IPS DF 19.7 (cell line): ENCODE measurements at regions not wholly inside any gene's neighbourhood (a gene's known extent, or its start where the extent isn't known, plus 50 kb on each side); places are given as distances from the start of the nearest gene placed in this dataset.
"Not testable (repeated sequence)": the region's sequence is repeated elsewhere in the genome, so short reads cannot be mapped to it uniquely, and the experiment has no call there.

Experiments used
- DNase-seq: peaks from one replicate; pipeline ENCODE4 v3.0.0-alpha.2; 2013; ENCODE audit warnings: low read depth, low spot score

- DNase-seq, result no peak
These were observed 83.2 kb upstream of the MAP3K1 start for GRCh38 chr5:56732121-56732520.

GRCh38 chr5:56731473-56731872, 83.9 kb upstream of the MAP3K1 start:
- not testable (repeated sequence) for DNase-seq

GRCh38 chr5:56729488-56729887, 85.9 kb upstream of the MAP3K1 start:
- no peak for DNase-seq

- no peak for DNase-seq
These were observed 89.5 kb upstream of the MAP3K1 start for GRCh38 chr5:56725711-56726411.

GRCh38 chr5:56724857-56725256, 90.5 kb upstream of the MAP3K1 start:
- not testable (repeated sequence) for DNase-seq

GRCh38 chr5:56722317-56722716, 93.0 kb upstream of the MAP3K1 start:
- no peak for DNase-seq

GRCh38 chr5:56717253-56717987, 97.9 kb upstream of the MAP3K1 start:
- DNase-seq, result no peak

- DNase-seq, result no peak
These were observed 99.4 kb upstream of the MAP3K1 start for GRCh38 chr5:56715986-56716385.

- DNase-seq, result no peak
These were observed 102.3 kb upstream of the MAP3K1 start for GRCh38 chr5:56712895-56713591.

GRCh38 chr5:56710826-56711590, 104.3 kb upstream of the MAP3K1 start:
- DNase-seq, result no peak

- DNase-seq, result no peak
These were observed 108.8 kb upstream of the MAP3K1 start for GRCh38 chr5:56706504-56706903.

- DNase-seq, result no peak
These were observed 110.1 kb upstream of the MAP3K1 start for GRCh38 chr5:56705217-56705616.

- DNase-seq, result no peak
These were observed 111.4 kb upstream of the MAP3K1 start for GRCh38 chr5:56703952-56704351.

GRCh38 chr5:56700711-56701110, 114.6 kb upstream of the MAP3K1 start:
- DNase-seq, result no peak

- DNase-seq, result no peak
These were observed 115.8 kb upstream of the MAP3K1 start for GRCh38 chr5:56699538-56699937.

GRCh38 chr5:56698463-56699381, 116.6 kb upstream of the MAP3K1 start:
- DNase-seq, result no peak

GRCh38 chr5:56696900-56697299, 118.4 kb upstream of the MAP3K1 start:
- no peak for DNase-seq

- DNase-seq, result no peak
These were observed 122.1 kb upstream of the MAP3K1 start for GRCh38 chr5:56693220-56693579.

GRCh38 chr5:56692359-56693219, 122.8 kb upstream of the MAP3K1 start:
- DNase-seq, result no peak

- no peak for DNase-seq
These were observed 126.9 kb upstream of the MAP3K1 start for GRCh38 chr5:56688402-56688801.
